GM12892 (cell line): ENCODE measurements at regions not wholly inside any gene's neighbourhood (a gene's known extent, or its start where the extent isn't known, plus 50 kb on each side); places are given as distances from the start of the nearest gene placed in this dataset.

ENCODE experiments used
- POLR2A ChIP-seq: IDR thresholded peaks from 2 replicates; pipeline ENCODE4 v1.6.1; 2011; ENCODE audit warnings: low read depth, low read length, control low read depth
- POLR2AphosphoS5 ChIP-seq: IDR thresholded peaks from 2 replicates; pipeline ENCODE4 v1.6.1; 2011; ENCODE audit warnings: low read depth, low read length, control low read depth
- TAF1 ChIP-seq: IDR thresholded peaks from 2 replicates; pipeline ENCODE4 v1.6.1; 2011; ENCODE audit warnings: low read depth, mild to moderate bottlenecking, control low read depth, low read length, borderline replicate concordance

DNA sequence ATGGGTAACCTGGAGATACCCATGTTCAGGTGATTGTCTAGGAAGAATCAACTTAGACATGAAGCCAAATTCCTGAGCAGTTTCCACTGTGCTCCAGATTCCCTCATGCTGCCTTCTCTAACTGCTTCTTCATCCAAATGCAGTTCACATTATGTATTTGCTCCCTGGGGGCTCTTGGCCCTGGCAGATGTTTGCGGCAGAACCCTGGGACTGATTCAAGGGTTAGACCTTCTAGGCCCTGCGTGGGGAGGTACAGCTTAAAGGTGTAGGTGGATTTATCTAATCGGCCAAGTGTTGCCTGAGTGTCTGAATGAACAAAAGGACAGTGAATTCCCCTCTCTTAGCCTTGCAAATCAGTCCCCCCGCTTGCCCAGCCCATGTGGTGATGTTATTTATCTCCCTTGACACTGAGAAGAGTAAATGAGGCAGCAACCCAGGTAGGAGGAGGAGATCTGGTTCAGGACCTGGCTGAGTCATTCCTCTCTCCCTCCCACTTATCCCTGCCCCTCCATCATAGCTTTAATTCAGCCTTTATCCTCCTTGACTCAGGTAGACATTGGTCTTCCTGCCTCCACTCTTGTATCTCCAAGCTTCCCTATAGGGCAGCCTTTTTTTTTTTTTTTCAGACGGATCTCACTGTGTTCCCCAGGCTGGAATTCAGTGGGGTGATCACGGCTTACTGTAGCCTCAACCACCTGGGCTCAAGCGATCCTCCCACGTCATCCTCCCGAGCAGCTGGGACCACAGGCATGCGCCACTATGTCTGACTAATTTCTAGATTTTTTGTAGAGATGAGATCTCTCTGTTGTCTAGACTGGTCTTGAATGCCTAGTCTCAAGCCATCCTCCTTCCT is 54.8 kb downstream of the MAGEF1 start:
- TF ChIP-seq POLR2A (no peak), POLR2AphosphoS5 (no peak), TAF1 (no peak)
